GM21723 (cell line): ENCODE measurements at regions not wholly inside any gene's neighbourhood (a gene's known extent, or its start where the extent isn't known, plus 50 kb on each side); places are given as distances from the start of the nearest gene placed in this dataset.

Source experiments
- ATAC-seq: cut with Tn5 transposase; IDR thresholded peaks from one replicate; pipeline ENCODE4 v1.9.1; 2021; ENCODE audit warnings: mild to moderate bottlenecking, moderate library complexity; ENCODE audit not compliant: unreplicated experiment

DNA sequence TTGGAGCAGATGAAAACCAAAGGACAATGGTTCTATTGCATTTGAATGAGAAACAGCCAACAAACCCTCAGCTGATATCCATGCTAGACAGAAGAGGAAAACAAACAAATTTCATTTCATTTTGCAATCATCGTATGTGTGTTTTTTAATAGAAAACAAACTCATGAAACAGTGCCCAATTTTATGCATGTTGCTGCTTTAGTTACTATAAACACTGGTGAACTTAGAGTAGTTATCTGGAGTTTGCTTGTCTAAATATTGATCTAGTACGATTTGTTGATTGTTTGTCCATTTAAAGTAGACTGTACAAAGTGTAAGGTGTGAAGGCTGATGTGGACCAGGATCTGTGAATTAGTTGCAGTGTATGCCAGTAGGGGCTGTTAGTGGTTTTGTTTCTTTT is 166.6 kb downstream of the KITLG start:
- ATAC-seq = no peak

DNA sequence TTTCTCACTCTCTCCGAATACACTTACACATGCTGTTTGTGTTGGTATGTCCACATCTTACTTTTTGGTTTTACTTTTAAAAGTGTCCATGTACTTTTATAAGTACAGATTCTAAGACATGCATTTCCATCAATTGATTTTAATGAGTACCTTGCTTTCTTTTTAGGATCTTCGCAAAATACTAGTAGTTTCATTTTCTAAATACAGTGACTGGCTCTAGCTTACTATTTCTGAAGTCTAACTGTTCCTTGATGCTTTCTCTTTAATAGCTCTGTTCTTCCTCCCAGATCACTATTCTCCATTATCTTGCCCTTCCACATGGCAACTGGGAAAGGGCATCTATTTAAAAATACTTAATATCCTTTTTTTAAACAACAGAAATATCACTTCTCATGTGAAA is 164.1 kb downstream of the KITLG start:
- ATAC-seq = no peak

DNA sequence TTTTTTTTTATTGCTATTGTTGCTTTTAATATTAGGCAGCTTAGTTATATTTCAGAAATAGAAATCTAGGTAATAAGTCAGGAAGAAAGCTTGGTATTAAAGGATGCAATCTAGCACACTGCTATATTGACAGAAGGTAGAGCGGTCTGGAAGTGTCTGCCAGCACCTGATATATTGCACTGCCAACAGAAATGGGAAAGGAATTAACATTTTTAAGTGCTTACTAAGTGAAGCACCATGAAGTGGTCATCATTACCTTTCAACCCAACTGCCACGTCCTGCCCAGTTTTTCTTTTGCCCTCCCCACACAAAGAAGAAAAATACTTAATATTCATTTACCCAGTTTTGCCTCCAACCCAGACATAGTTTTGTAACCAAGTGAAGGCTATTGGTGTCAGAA is 163.5 kb downstream of the KITLG start:
- ATAC-seq = no peak

DNA sequence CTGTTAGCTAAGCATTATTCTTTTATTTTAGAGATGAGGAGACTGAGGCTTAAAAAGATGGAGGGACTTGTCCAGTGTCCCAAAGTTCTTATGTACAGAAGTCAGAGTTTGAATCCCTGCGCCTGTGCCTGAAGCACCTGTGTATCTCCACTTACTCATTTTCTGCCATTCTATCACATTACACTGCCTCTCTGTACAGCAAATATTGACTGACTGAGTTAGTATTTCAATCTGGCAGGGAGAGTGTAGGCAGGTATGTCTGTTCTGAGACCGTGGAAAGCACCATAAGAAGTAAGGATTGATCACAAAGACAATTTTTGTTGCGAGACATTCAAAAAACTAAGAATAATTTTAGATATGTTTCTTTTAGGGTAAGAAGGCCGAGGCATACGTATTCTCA is 162.7 kb downstream of the KITLG start:
- no peak for ATAC-seq

DNA sequence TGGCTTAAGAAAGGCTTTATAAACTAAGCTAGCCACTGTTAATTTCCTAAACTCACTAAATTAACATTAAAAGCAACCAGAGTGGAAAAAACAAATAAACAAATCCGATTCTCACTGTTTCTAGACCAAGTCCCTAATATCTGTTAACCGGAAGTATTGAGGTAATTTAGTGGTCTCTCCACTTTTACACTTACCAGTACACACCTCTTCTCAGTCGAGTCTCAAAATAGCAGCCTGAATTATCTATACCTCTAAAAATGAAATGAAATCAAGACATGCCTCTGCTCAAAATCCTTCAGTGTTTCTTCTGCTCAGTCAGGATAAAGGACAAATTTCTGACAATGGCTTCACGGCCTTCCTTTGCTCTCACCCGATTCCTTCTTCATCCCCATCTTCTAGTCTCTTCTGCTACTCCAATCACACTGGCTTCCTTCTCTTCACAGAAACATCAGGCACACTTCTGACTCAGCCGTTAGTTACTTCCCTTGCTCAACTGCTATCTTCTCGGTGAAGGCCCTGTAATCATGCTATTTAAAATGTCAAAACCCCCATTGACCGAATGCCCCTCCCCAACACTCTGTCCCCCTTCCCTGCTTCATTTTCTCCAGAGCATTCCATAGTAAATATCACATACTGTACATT is 161.3 kb downstream of the KITLG start:
- no peak for ATAC-seq

DNA sequence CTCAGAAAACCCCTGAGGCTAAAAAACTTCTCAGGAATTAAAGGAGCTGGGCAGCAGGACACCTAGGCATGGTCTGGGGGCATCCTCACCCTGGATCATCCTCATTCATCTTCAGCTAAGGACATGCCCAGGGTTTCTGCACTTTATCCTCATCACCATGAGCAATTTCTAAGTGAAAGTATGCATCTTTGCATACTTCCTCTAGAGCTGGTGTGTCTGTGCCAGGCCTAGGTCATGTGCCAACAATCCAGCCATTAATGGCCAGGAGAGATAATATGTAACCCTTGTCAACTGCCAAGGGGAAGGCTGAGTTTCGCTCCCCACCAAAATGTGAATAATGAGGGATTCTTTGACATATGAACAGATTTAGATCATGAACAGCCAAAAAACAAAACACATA is 160.5 kb downstream of the KITLG start:
- ATAC-seq = no peak

DNA sequence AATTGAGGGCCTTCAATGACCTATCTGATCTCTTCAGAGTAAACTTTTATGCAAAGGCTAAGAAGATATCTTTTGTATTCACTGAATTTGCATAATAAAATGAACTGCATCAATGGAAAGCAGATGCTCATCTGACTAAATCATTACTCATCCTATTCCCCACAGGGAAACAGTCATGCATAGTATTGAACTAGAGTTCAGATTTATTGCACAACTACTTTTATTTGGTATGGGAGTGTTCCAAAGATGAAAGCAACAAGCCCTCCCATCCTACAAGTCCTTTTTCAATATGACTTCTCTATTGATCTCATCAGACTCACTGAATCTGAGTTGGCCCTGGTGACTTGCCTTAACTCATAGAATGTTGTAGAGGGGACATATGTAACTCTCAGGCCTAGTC is 159.8 kb downstream of the KITLG start:
- ATAC-seq = no peak

DNA sequence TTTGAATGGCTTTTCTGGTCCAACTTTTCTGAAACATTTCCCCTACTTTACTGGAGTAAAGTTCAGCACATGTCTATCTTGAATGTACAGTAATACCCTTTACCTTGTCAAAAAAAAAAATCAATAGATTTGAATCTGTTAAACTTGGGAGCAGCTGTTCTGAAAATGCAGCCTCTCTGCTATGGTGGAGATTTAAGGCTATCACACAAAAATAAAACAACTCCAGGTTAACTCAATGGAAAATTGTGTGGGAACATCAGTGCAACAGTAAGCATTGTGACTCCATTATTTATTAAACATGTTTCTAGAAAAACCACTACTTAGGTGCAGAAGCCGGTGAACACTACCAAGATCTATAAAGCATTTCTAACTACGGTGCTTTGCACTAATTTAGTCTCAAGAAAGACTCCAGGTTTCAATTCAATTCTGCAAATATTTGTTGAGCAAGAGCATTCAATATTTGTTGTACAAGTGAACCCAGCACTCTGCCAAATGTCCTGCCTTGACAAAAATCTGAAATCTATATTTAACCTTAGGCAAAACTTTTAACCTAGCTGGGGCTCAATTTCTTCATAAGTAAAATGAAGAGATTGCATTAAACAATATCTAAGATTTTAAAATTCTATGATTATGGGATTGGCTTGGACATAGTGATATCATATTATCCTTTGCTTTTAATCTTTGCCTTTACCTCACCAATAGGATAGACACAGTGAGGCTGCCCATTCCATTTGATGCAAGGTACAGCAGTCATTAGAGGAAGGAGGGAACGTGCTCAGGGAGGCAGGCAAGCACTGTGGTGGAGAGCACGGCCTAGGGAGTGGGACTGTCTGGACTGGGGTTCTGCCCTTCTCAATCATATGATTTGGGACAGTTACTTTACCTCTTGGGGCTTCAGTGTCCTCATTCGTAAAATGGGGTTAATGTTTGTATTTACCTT is 155.2 kb downstream of the KITLG start:
- no peak for ATAC-seq

DNA sequence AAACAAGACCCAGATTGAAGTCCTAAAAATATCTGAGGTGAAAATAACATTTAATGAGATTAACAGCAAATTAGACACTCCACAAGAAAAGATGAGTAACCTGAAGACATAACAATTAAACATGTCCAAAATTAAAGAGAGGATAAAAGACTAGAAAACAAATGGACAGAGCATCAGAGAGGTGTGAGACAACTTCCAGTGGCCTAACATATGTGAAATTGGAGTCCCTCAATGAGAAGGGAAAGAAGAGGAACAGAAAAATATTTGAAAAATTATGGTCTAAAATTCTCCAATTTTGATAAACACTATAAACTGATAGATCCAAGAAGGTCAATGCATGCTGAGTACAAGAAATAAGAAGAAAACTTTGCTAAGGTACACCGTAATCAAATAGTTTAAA is 151.9 kb downstream of the KITLG start:
- no peak for ATAC-seq

DNA sequence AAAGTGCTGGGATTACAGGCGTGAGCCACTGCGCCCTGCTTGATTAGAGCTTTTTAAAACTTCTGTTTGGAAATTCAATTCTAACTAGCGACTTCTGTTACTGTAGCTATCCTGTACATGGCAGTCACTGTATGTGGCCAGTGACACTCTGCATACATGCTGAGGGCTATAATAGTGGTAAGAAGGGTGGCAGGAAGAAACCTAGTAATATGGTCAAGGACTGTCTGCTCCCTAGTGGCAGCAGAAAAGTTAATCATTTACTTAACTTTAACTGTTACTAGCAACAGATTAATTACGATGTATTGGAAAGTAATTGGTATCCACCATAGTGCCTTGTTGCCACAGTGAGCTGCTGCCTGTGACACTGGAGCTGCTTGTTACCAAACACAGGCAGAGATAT is 149.0 kb downstream of the KITLG start:
- no peak for ATAC-seq

DNA sequence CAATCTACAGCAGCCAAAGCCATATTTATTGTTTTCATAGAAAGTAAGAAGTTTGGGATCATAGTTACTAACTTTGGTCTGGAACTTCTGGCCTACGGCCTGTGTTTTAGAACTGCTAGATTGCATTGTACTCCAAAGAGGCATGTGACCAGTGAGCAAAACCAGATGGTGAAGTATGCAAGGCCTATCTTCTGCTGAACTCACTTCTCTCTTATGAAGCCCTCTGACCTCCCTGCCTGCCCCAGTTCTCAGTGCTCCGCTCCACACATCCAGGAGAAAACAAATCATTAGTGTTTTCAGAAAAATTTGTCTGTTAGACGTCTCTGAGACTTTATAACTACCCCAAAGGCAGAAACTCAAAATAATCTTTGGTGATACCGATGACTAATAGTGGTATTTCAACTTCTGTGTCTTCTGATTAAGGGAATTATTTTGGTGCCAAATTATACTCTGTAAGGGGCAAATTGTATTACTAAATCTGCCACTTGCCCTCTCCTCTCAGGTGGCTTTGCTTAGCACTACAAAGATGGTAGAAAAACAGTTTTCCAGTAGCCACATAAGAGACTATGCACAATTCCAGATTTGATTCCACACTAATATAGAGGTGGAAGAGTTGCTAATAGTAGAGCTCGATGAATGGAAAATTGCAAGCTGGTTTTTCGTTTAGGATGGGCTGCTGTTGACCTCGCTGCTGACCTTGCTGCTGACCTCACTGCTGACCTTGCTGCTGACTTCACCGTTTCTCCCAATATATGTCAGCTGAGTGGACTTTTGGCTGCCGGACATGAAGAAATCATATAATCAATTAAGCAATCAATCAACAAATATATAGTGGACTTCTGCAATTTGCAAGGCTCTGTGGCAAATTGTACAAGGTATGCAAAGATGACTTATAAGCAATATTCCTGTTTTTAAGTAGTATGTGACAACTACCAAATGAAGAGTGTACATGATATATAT is 147.5 kb downstream of the KITLG start:
- ATAC-seq = no peak

DNA sequence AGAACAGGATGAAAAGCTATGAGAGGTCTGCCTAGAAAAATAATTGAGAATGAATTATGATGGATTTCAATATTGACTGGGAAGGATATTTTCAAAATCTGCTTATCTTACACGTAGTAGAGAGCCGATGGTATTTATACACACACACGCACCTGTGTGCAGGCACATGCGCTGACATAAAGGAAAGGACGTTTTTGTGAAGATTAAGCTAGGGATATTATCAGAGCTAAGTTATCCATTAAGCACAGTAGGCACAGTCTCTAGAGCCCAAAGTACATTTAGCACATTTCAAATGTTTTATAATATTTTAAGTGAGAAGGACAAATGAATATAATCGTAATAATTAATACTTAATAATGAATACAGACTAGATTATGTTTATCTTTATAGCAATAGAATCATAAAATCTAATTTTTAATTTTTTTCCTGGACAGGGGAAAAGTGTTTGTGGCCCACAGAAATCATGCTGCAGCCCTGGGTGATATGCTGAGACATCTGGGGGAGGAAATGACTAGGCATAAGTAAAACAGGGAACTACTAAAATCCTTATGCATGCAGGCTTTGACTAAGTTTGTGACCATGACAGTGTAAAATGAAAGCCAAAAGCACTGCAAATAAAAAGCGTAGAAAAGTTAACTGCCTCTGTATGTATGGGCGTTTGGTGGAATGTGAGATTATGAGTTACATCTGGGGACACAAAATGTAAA is 146.1 kb downstream of the KITLG start:
- peak; percentile 87 for ATAC-seq

DNA sequence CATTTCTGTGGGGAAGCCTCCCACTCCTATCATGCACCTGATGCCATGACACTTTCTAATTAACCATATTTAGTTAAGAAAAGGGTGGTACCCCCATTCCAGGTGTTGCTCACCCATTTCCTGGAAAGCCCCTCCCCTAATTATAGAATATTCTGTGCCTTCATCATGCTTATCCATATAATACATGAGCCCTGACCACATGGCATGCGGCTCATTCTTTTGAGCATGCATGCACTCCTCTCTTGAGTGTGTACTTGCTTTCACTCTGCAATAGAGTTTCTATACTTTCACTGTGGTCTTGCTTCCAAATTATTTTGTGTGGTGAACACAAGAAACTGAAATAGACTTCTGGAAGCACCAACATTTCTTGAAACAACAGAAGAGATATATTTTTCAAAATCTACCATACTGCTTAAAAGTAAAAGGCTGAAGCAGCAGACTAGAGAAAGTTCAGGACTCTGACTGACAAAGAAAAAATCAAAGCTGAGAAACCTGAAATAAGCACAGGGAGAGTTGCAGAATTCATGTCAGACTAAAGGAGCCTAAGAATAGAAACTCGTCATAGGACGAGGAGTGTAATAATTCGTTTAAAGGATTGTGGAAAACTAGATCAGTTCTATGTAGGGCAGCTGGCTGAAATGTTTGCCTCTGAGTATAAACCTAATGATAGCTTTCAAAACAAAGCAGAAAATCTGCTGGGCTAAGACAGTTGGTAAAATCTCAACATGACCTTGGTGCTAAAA is 144.8 kb downstream of the KITLG start:
- ATAC-seq = no peak

DNA sequence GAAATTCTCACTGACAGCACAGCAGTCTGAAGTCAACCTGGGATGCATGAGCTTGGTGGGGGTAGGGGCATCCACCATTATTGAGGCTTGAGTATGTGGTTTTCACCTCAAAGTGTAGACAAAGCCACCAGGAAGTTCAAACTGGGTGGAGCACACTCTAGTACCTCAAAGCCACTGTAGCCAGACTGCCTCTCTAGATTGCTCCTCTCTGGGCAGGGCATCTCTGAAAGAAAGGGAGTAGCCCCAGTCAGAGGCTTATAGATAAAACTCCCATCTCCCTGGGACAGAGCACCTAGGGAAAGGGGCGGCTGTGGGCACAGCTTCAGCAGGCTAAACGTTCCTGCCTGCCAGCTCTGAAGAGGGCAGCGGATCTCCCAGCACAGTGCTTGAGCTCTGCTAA is 143.0 kb downstream of the KITLG start:
- ATAC-seq = no peak
